OCI-LY7 (cell line): ENCODE measurements at regions not wholly inside any gene's neighbourhood (a gene's known extent, or its start where the extent isn't known, plus 50 kb on each side); places are given as distances from the start of the nearest gene placed in this dataset.

Source experiments
- BruUV-seq: library from RNA; stranded (reverse); fragments of 400-500 nt; replicated peaks from 2 replicates; lab custom pipeline; 2021; lab: Mats Ljungman, UMichigan
- CTCF ChIA-PET: fragments of 300-600 bp; sonication (Branson Sonifier 250); formaldehyde crosslinking; loops from one replicate; lab custom pipeline; 2022; ENCODE audit warnings: antibody characterized with exemption; ENCODE audit not compliant: unreplicated experiment; lab: Charles Lee
- POLR2A ChIA-PET: fragments of 300-600 bp; sonication (Branson Sonifier 250); formaldehyde crosslinking; loops from one replicate; lab custom pipeline; 2022; ENCODE audit warnings: antibody characterized with exemption; lab: Charles Lee
- DNase-seq: peaks from one replicate; pipeline ENCODE4 v3.0.0-alpha.2; 2015; ENCODE audit warnings: low spot score
- H2AFZ ChIP-seq: fragments of 200-600 bp; sonication (generic), shearing (Covaris generic); 2 replicates; pipeline ENCODE4 v1.6.1; 2014; ENCODE audit warnings: mild to moderate bottlenecking, antibody characterized with exemption, low read length, moderate library complexity
- H3K27ac ChIP-seq: fragments of 200-600 bp; sonication (generic); 2 replicates; pipeline ENCODE4 v1.5.1; 2014; ENCODE audit warnings: mixed run types, low read depth, mild to moderate bottlenecking, moderate library complexity, low read length, inconsistent platforms; ENCODE audit not compliant: poor library complexity, severe bottlenecking
- H3K36me3 ChIP-seq: fragments of 200-600 bp; sonication (generic); 2 replicates; pipeline ENCODE4 v1.6.1; 2014; ENCODE audit warnings: mild to moderate bottlenecking, antibody characterized with exemption, low read length, moderate library complexity, mixed read lengths; ENCODE audit not compliant: insufficient read depth
- H3K4me1 ChIP-seq: fragments of 200-600 bp; sonication (generic); 2 replicates; pipeline ENCODE4 v1.5.1; 2014; ENCODE audit warnings: mild to moderate bottlenecking, low read length; ENCODE audit not compliant: insufficient read depth, poor library complexity, severe bottlenecking
- H3K4me2 ChIP-seq: fragments of 200-600 bp; sonication (generic); 2 replicates; pipeline ENCODE4 v1.6.1; 2014; ENCODE audit warnings: mild to moderate bottlenecking, low read length
- H3K4me3 ChIP-seq: fragments of 200-600 bp; sonication (generic); 2 replicates; pipeline ENCODE4 v1.5.1; 2014; ENCODE audit warnings: mild to moderate bottlenecking, low read depth, low read length; ENCODE audit not compliant: poor library complexity, severe bottlenecking
- H3K79me2 ChIP-seq: fragments of 200-600 bp; sonication (generic); 2 replicates; pipeline ENCODE4 v1.6.1; 2016; ENCODE audit warnings: low read depth, mild to moderate bottlenecking, low read length, moderate library complexity, mixed read lengths; ENCODE audit not compliant: insufficient read depth
- H3K9me2 ChIP-seq: fragments of 200-600 bp; sonication (generic); 2 replicates; pipeline ENCODE4 v1.6.1; 2016; ENCODE audit warnings: mild to moderate bottlenecking, low read length, mixed read lengths; ENCODE audit not compliant: insufficient read depth
- H3K9me3 ChIP-seq: fragments of 200-600 bp; sonication (generic); 2 replicates; pipeline ENCODE4 v1.6.1; 2014; ENCODE audit warnings: mild to moderate bottlenecking, mixed run types, low read length, mixed read lengths
- H4K20me1 ChIP-seq: fragments of 200-600 bp; sonication (generic); 2 replicates; pipeline ENCODE4 v1.6.1; 2014; ENCODE audit warnings: mild to moderate bottlenecking, antibody characterized with exemption, low read length, moderate library complexity, mixed read lengths; ENCODE audit not compliant: insufficient read depth
- CTCF ChIP-seq: fragments of 200-600 bp; sonication (generic); conservative IDR thresholded peaks from 2 replicates; pipeline ENCODE4 v1.5.1; 2014; ENCODE audit warnings: mild to moderate bottlenecking, antibody characterized with exemption, low read length, moderate library complexity, mixed read lengths
- EZH2phosphoT487 ChIP-seq: fragments of 200-600 bp; sonication (generic); IDR thresholded peaks from 2 replicates; pipeline ENCODE4 v1.6.1; 2018; ENCODE audit warnings: low read depth, borderline replicate concordance, mild to moderate bottlenecking, mixed run types, antibody characterized with exemption, low read length, moderate library complexity, mixed read lengths
- intact Hi-C: fragments of 100-400 bp; cut with micrococcal nuclease; formaldehyde crosslinking; loops from one replicate; pipeline ENCODE4 v1.10.0; 2022; ENCODE audit not compliant: unreplicated experiment

GRCh38 chr2:22912398-22912797 lies 472.6 kb upstream of the KLHL29 start:
- DNase-seq, result no peak
- Histone ChIP-seq H3K9me2 (no peaks in the 10 kb centered on the region), H3K27ac (no peak overlapping the region), H3K4me2 (no peak overlapping the region), H3K36me3 (no peaks in the 10 kb centered on the region), H3K4me1 (no peaks in the 10 kb centered on the region), H3K9me3 (no peaks in the 10 kb centered on the region), H4K20me1 (no peaks in the 10 kb centered on the region), H2AFZ (no peak overlapping the region), H3K4me3 (no peak overlapping the region), H3K79me2 (no peaks in the 10 kb centered on the region)
- POLR2A ChIA-PET, result interaction anchor here (0.7 kb wide), 1 partner anchor 9 kb away, joined by 3 read pairs; no protein-coding TSS in a partner anchor
- intact Hi-C loops, result no loop called here
- CTCF ChIA-PET, result interaction anchor here (0.6 kb wide), 1 partner anchor 9 kb away, joined by 3 read pairs; no protein-coding TSS in a partner anchor
- no TSS peak for BruUV-seq
- TF ChIP-seq EZH2phosphoT487 (no peak), CTCF (no peak)

GRCh38 chr2:22929998-22930397 lies 455.0 kb upstream of the KLHL29 start:
- BruUV-seq, result no TSS peak
- no peaks in the 10 kb centered on the region for H3K36me3 ChIP-seq
- CTCF ChIA-PET, result no interaction called here
- no peak overlapping the region for H3K4me2 ChIP-seq
- no peaks in the 10 kb centered on the region for H3K4me1 ChIP-seq
- no peak for DNase-seq
- H3K79me2 ChIP-seq, result no peaks in the 10 kb centered on the region
- H3K27ac ChIP-seq, result no peak overlapping the region
- H2AFZ ChIP-seq, result no peak overlapping the region
- no peaks in the 10 kb centered on the region for H4K20me1 ChIP-seq
- POLR2A ChIA-PET, result interaction anchor here (1.4 kb wide), 1 partner anchor 13 kb away, joined by 3 read pairs; no protein-coding TSS in a partner anchor
- intact Hi-C loops, result no loop called here
- no peaks in the 10 kb centered on the region for H3K9me2 ChIP-seq
- H3K9me3 ChIP-seq, result no peaks in the 10 kb centered on the region
- no peak for TF ChIP-seq EZH2phosphoT487
- H3K4me3 ChIP-seq, result no peak overlapping the region

GRCh38 chr2:22930781-22931180 lies 454.2 kb upstream of the KLHL29 start:
- CTCF ChIA-PET, result no interaction called here
- TF ChIP-seq EZH2phosphoT487 (no peak), CTCF (no peak)
- no TSS peak for BruUV-seq
- H3K4me3 ChIP-seq, result no peak overlapping the region
- intact Hi-C loops, result no loop called here
- H3K4me1 ChIP-seq, result no peaks in the 10 kb centered on the region
- no peaks in the 10 kb centered on the region for H3K9me3 ChIP-seq
- POLR2A ChIA-PET, result no interaction called here
- no peak overlapping the region for H2AFZ ChIP-seq
- H4K20me1 ChIP-seq, result no peaks in the 10 kb centered on the region
- no peak for DNase-seq
- no peak overlapping the region for H3K4me2 ChIP-seq
- no peaks in the 10 kb centered on the region for H3K36me3 ChIP-seq
- H3K27ac ChIP-seq, result no peak overlapping the region
- no peaks in the 10 kb centered on the region for H3K9me2 ChIP-seq
- H3K79me2 ChIP-seq, result no peaks in the 10 kb centered on the region
